HepG2 (cell line): ENCODE measurements at regions not wholly inside any gene's neighbourhood (a gene's known extent, or its start where the extent isn't known, plus 50 kb on each side); places are given as distances from the start of the nearest gene placed in this dataset.

Experiments used
- ATAC-seq: fragments of 200-7000 bp; cut with Tn5 transposase; 3 replicates; pipeline ENCODE4 v1.9.1; 2020; ENCODE audit warnings: mild to moderate bottlenecking, moderate library complexity
- BruUV-seq: library from RNA; stranded (reverse); fragments of 400-500 nt; replicated peaks from 2 replicates; lab custom pipeline; 2021; lab: Mats Ljungman, UMichigan
- CTCF ChIA-PET: fragments of 300-600 bp; formaldehyde crosslinking; extraction: SDS; loops from one replicate; lab custom pipeline; 2021; ENCODE audit warnings: low total read pairs, inconsistent platforms, low intra/inter-chr PET ratio; lab: Yijun Ruan, JAX
- POLR2A ChIA-PET: fragments of 350-600 bp; sonication (Branson Sonifier 250); formaldehyde crosslinking; loops from one replicate; lab custom pipeline; 2020; ENCODE audit warnings: antibody characterized with exemption, inconsistent platforms; lab: Yijun Ruan, JAX
- DNase-seq: peaks from one replicate; pipeline ENCODE4 v3.0.0-alpha.2; 2015; ENCODE audit warnings: low spot score
- FAIRE-seq: peaks from 3 replicates; lab custom pipeline; 2011; peaks lifted over from hg19 to GRCh38; lab: Jason Lieb, UNC
- H2AFZ ChIP-seq: one replicate; pipeline ENCODE4 v1.6.1; 2011; ENCODE audit warnings: low read length, inconsistent platforms
- H3K27ac ChIP-seq: fragments of 300-600 bp; 3 replicates; pipeline ENCODE4 v1.8.0; 2011; ENCODE audit warnings: mixed run types, mild to moderate bottlenecking, mixed read lengths, low read length, inconsistent platforms; ENCODE audit not compliant: insufficient read depth; ENCODE audit errors: extremely low read length
- H3K27me3 ChIP-seq, 2 experiments: fragments of 200-600 bp in 1 of 2; 2 replicates in 1 of 2; 3 replicates in 1 of 2; pipeline versions ENCODE4 v1.6.0 to v1.8.0; 2011; ENCODE audit warnings: low read length in 2 of 2, mild to moderate bottlenecking in 2 of 2, moderate library complexity in 2 of 2, inconsistent platforms in 1 of 2; ENCODE audit not compliant: insufficient read depth in 2 of 2, control insufficient read depth in 1 of 2
- H3K36me3 ChIP-seq, 2 experiments: fragments of 200-600 bp in 1 of 2; replicated peaks in 1 of 2; 2 replicates in 1 of 2; 3 replicates in 1 of 2; pipeline versions ENCODE4 v1.5.1 to v1.8.0; 2011; ENCODE audit warnings: low read length in 2 of 2, inconsistent platforms in 1 of 2; ENCODE audit not compliant: insufficient read depth in 2 of 2, control insufficient read depth in 1 of 2
- H3K4me1 ChIP-seq: 2 replicates; pipeline ENCODE4 v1.5.1; 2012; ENCODE audit warnings: low read length, inconsistent platforms; ENCODE audit not compliant: insufficient read depth
- H3K4me2 ChIP-seq: 2 replicates; pipeline ENCODE4 v1.6.0; 2011; ENCODE audit warnings: low read depth, low read length, inconsistent platforms
- H3K4me3 ChIP-seq, 3 experiments: fragments of 200-600 bp in 1 of 3; sonication (generic), shearing (Covaris generic) in 1 of 3; replicated peaks in 1 of 3; 2 replicates each; pipeline ENCODE4 v1.5.1; 2011 to 2016; ENCODE audit warnings: low read length in 3 of 3, inconsistent platforms in 2 of 3, low read depth in 2 of 3, mild to moderate bottlenecking in 2 of 3, control low read depth in 1 of 3, mixed read lengths in 1 of 3; ENCODE audit not compliant: insufficient read depth in 1 of 3
- H3K79me2 ChIP-seq: one replicate; pipeline ENCODE4 v1.6.1; 2011; ENCODE audit warnings: low read length, inconsistent platforms; ENCODE audit not compliant: insufficient read depth
- H3K9ac ChIP-seq: 2 replicates; pipeline ENCODE4 v1.6.0; 2011; ENCODE audit warnings: mild to moderate bottlenecking, low read depth, low read length, inconsistent platforms; ENCODE audit not compliant: insufficient read depth
- H3K9me3 ChIP-seq: 2 replicates; pipeline ENCODE4 v1.5.1; 2012; ENCODE audit warnings: mild to moderate bottlenecking, low read length
- H4K20me1 ChIP-seq: 2 replicates; pipeline ENCODE4 v1.6.0; 2011; ENCODE audit warnings: inconsistent platforms, mild to moderate bottlenecking, low read length, moderate library complexity; ENCODE audit not compliant: insufficient read depth
- BCL3 ChIP-seq: sonication (generic); formaldehyde crosslinking; IDR thresholded peaks from 2 replicates; pipeline ENCODE4 v1.5.1; 2020; ENCODE audit warnings: mild to moderate bottlenecking, missing genetic modification reagents, moderate library complexity
- BORCS8-MEF2B ChIP-seq: sonication (generic); formaldehyde crosslinking; IDR thresholded peaks from 2 replicates; pipeline ENCODE4 v1.8.0; 2022; ENCODE audit warnings: mild to moderate bottlenecking, missing genetic modification reagents
- CREB1 ChIP-seq, 2 experiments: fragments of 450-650 bp in 1 of 2; IDR thresholded peaks; 2 replicates each; pipeline ENCODE4 v1.6.1; 2016 to 2017; ENCODE audit warnings: control low read depth in 1 of 2, mild to moderate bottlenecking in 1 of 2, missing compliant biosample characterization in 1 of 2, missing genetic modification characterization in 1 of 2
- FOSL2 ChIP-seq: sonication (generic); formaldehyde crosslinking; IDR thresholded peaks from 2 replicates; pipeline ENCODE4 v1.4.0; 2020; ENCODE audit warnings: missing genetic modification reagents
- FOXJ3 ChIP-seq: sonication (generic); formaldehyde crosslinking; IDR thresholded peaks from 2 replicates; pipeline ENCODE4 v1.4.0; 2020; ENCODE audit warnings: missing genetic modification reagents, mild to moderate bottlenecking, borderline replicate concordance
- NR2F2 ChIP-seq: IDR thresholded peaks from 2 replicates; pipeline ENCODE4 v1.6.1; 2012; ENCODE audit warnings: low read depth, inconsistent platforms, borderline replicate concordance
- PHF21A ChIP-seq: sonication (generic); formaldehyde crosslinking; IDR thresholded peaks from 2 replicates; pipeline ENCODE4 v1.5.0; 2020; ENCODE audit warnings: mild to moderate bottlenecking, missing genetic modification reagents
- ZFP1 ChIP-seq: IDR thresholded peaks from 2 replicates; pipeline ENCODE4 v1.6.1; 2016
- ZNF558 ChIP-seq: sonication (generic); formaldehyde crosslinking; IDR thresholded peaks from 2 replicates; pipeline ENCODE4 v1.9.0; 2022; ENCODE audit warnings: mild to moderate bottlenecking, missing genetic modification reagents, borderline replicate concordance
- ZNF614 ChIP-seq: IDR thresholded peaks from 2 replicates; pipeline ENCODE4 v1.6.1; 2018; ENCODE audit warnings: missing biosample characterization, missing genetic modification reagents, inconsistent platforms, borderline replicate concordance
- WGBS: methylation state at CpG from one replicate; pipeline ENCODE4 v1.1.6; 2017; ENCODE audit warnings: low lambda C conversion rate; 5-methylcytosine and 5-hydroxymethylcytosine counted together
- in situ Hi-C: cut with HindIII; loops from 2 replicates; pipeline ENCODE4 v1.10.0; 2017; ENCODE audit warnings: low pct_unique_long_range_greater_than_20kb; ENCODE audit not compliant: extremely low pct_ligation_motif_present
- intact Hi-C: fragments of 100-400 bp; cut with micrococcal nuclease; formaldehyde crosslinking; loops from one replicate; pipeline ENCODE4 v1.10.0; 2022; ENCODE audit not compliant: unreplicated experiment

- CTCF ChIA-PET = no interaction called here
- DNase-seq = no peak
- H3K27me3 ChIP-seq = peaks cover 0 to 5% of the 10 kb centered on the region in 2 experiments; a peak in 1 of 5 replicates
- FAIRE-seq = no peak
- no peak for ATAC-seq
- H3K4me1 ChIP-seq = no peaks in the 10 kb centered on the region
- H3K9ac ChIP-seq = no peak overlapping the region
- no peaks in the 10 kb centered on the region for H4K20me1 ChIP-seq
- no TSS peak for BruUV-seq
- H2AFZ ChIP-seq = no peak overlapping the region
- H3K9me3 ChIP-seq = no peaks in the 10 kb centered on the region
- WGBS = 9% methylated on average over 7 of the region's 7 CpGs
- in situ Hi-C loops (no loop called here), intact Hi-C loops (no loop called here)
- TF ChIP-seq FOSL2 (CRISPR knock-in tag) = peak; percentile 22; the same call in 1 of the 2 replicates
- TF ChIP-seq PHF21A = no peak
- no peak for TF ChIP-seq ZNF558
- TF ChIP-seq CREB1 (IDR thresholded peaks at IDR 0.05) = 0 out of 2 replicates have a peak, but pooled peaks have one; percentile 10
- no peak for TF ChIP-seq CREB1 (CRISPR knock-in tag; IDR thresholded peaks at IDR 0.05)
- H3K36me3 ChIP-seq = no peaks in the 10 kb centered on the region
- H3K4me3 ChIP-seq = no peak overlapping the region
- H3K27ac ChIP-seq = no peak overlapping the region
- POLR2A ChIA-PET = no interaction called here
- H3K79me2 ChIP-seq = no peaks in the 10 kb centered on the region
- H3K4me2 ChIP-seq = no peak overlapping the region
Measured at GRCh38 chr5:72649449-72649848, 142.2 kb upstream of the ZNF366 start.

GRCh38 chr5:72648480-72648879 lies 141.3 kb upstream of the ZNF366 start:
- no peaks in the 10 kb centered on the region for H4K20me1 ChIP-seq
- H3K27ac ChIP-seq = no peak overlapping the region
- no peaks in the 10 kb centered on the region for H3K36me3 ChIP-seq
- TF ChIP-seq NR2F2 (no peak), BORCS8-MEF2B (no peak), ZNF614 (no peak), FOXJ3 (CRISPR knock-in tag) (no peak), BCL3 (CRISPR knock-in tag) (no peak), ZFP1 (CRISPR knock-in tag) (no peak)
- ChIA-PET CTCF (no interaction called here), POLR2A (no interaction called here)
- no peak overlapping the region for H3K4me3 ChIP-seq
- no peak for FAIRE-seq
- in situ Hi-C loops (no loop called here), intact Hi-C loops (no loop called here)
- no peak overlapping the region for H3K9ac ChIP-seq
- H2AFZ ChIP-seq = no peak overlapping the region
- no peaks in the 10 kb centered on the region for H3K9me3 ChIP-seq
- H3K4me1 ChIP-seq = no peaks in the 10 kb centered on the region
- DNase-seq = no peak
- no TSS peak for BruUV-seq
- H3K79me2 ChIP-seq = no peaks in the 10 kb centered on the region
- ATAC-seq = no peak
- no peak overlapping the region for H3K4me2 ChIP-seq
- H3K27me3 ChIP-seq = 0 out of 5 replicates have a peak, but pooled peaks cover 0 to 2% of the 10 kb centered on the region in 2 experiments
- WGBS = 17% methylated on average over 1 of the region's 1 CpG
